NCI-H128 (cell line): ENCODE measurements at regions not wholly inside any gene's neighbourhood (a gene's known extent, or its start where the extent isn't known, plus 50 kb on each side); places are given as distances from the start of the nearest gene placed in this dataset.

Source experiments
- DNase-seq: peaks from one replicate; lab custom pipeline; 2025; ENCODE audit not compliant: unreplicated experiment; lab: John Stamatoyannopoulos, UW

GRCh38 chr15:29430124-29430523, 160.5 kb upstream of the NSMCE3 start:
- DNase-seq, result no peak

- no peak for DNase-seq
These were observed 160.0 kb upstream of the NSMCE3 start for GRCh38 chr15:29429584-29429983.

GRCh38 chr15:29428925-29429573, 159.4 kb upstream of the NSMCE3 start:
- DNase-seq, result no peak

GRCh38 chr15:29425864-29426263, 156.2 kb upstream of the NSMCE3 start:
- DNase-seq, result no peak

GRCh38 chr15:29424118-29424517, 154.5 kb upstream of the NSMCE3 start:
- no peak for DNase-seq

- no peak for DNase-seq
These were observed 153.0 kb upstream of the NSMCE3 start for GRCh38 chr15:29422606-29423005.

GRCh38 chr15:29420188-29420587, 150.6 kb upstream of the NSMCE3 start:
- no peak for DNase-seq

GRCh38 chr15:29418931-29419330, 149.3 kb upstream of the NSMCE3 start:
- DNase-seq, result no peak

- DNase-seq, result no peak
These were observed 148.6 kb upstream of the NSMCE3 start for GRCh38 chr15:29418178-29418577.

- no peak for DNase-seq
These were observed 141.7 kb upstream of the NSMCE3 start for GRCh38 chr15:29411299-29411698.

GRCh38 chr15:29410338-29410737, 140.7 kb upstream of the NSMCE3 start:
- no peak for DNase-seq

GRCh38 chr15:29409890-29410289, 140.3 kb upstream of the NSMCE3 start:
- no peak for DNase-seq

GRCh38 chr15:29405564-29405963, 135.9 kb upstream of the NSMCE3 start:
- no peak for DNase-seq

GRCh38 chr15:29403772-29404171, 134.2 kb upstream of the NSMCE3 start:
- no peak for DNase-seq

GRCh38 chr15:29401644-29402043, 132.0 kb upstream of the NSMCE3 start:
- DNase-seq, result no peak

- DNase-seq, result no peak
These were observed 131.1 kb upstream of the NSMCE3 start for GRCh38 chr15:29400701-29401100.

- no peak for DNase-seq
These were observed 129.3 kb upstream of the NSMCE3 start for GRCh38 chr15:29398907-29399306.

- DNase-seq, result no peak
These were observed 126.7 kb upstream of the NSMCE3 start for GRCh38 chr15:29396176-29396811.

- DNase-seq, result no peak
These were observed 123.8 kb upstream of the NSMCE3 start for GRCh38 chr15:29393443-29393842.

GRCh38 chr15:29392358-29392757, 122.7 kb upstream of the NSMCE3 start:
- DNase-seq, result no peak

GRCh38 chr15:29390051-29390450, 120.4 kb upstream of the NSMCE3 start:
- DNase-seq, result no peak

GRCh38 chr15:29386523-29386922, 116.9 kb upstream of the NSMCE3 start:
- DNase-seq, result no peak

GRCh38 chr15:29383367-29383766, 113.7 kb upstream of the NSMCE3 start:
- no peak for DNase-seq
